MCF 10A (cell line): ENCODE measurements at regions not wholly inside any gene's neighbourhood (a gene's known extent, or its start where the extent isn't known, plus 50 kb on each side); places are given as distances from the start of the nearest gene placed in this dataset.
A peak's percentile ranks its signal among the peaks of the same experiment; 100 is the strongest.

ENCODE experiments used
- BruUV-seq: library from RNA; stranded (reverse); fragments of 400-500 nt; replicated peaks from 2 replicates; lab custom pipeline; 2021; lab: Mats Ljungman, UMichigan
- CTCF ChIA-PET: fragments of 300-600 bp; sonication (Branson Sonifier 250); formaldehyde crosslinking; extraction: SDS; loops from one replicate; lab custom pipeline; 2021; ENCODE audit warnings: antibody characterized with exemption, inconsistent platforms; lab: Yijun Ruan, JAX
- POLR2A ChIA-PET: fragments of 300-600, 350-650 bp; sonication (Branson Sonifier 250); formaldehyde crosslinking; extraction: SDS; loops from one replicate; lab custom pipeline; 2020; ENCODE audit warnings: antibody characterized with exemption, inconsistent platforms; lab: Yijun Ruan, JAX
- DNase-seq: peaks from one replicate; pipeline ENCODE4 v3.0.0-alpha.2; 2018; ENCODE audit not compliant: unreplicated experiment
- H3K27ac Mint-ChIP-seq: one replicate; pipeline ENCODE4 v1.8.0; 2022; ENCODE audit warnings: mild to moderate bottlenecking, low read depth, mixed read lengths; ENCODE audit not compliant: unreplicated experiment
- H3K27me3 Mint-ChIP-seq: one replicate; pipeline ENCODE4 v1.8.0; 2022; ENCODE audit warnings: mixed read lengths; ENCODE audit not compliant: insufficient read depth, unreplicated experiment
- H3K36me3 Mint-ChIP-seq: one replicate; pipeline ENCODE4 v1.8.0; 2022; ENCODE audit warnings: mild to moderate bottlenecking, moderate library complexity, mixed read lengths; ENCODE audit not compliant: insufficient read depth, unreplicated experiment
- H3K4me1 Mint-ChIP-seq: one replicate; pipeline ENCODE4 v1.8.0; 2022; ENCODE audit warnings: mixed read lengths; ENCODE audit not compliant: insufficient read depth, unreplicated experiment
- H3K4me3 Mint-ChIP-seq: one replicate; pipeline ENCODE4 v1.8.0; 2022; ENCODE audit warnings: mild to moderate bottlenecking, moderate library complexity, mixed read lengths; ENCODE audit not compliant: unreplicated experiment
- H3K9me3 Mint-ChIP-seq: one replicate; pipeline ENCODE4 v1.8.0; 2022; ENCODE audit warnings: mixed read lengths; ENCODE audit not compliant: unreplicated experiment
- intact Hi-C: fragments of 100-400 bp; cut with micrococcal nuclease; formaldehyde crosslinking; loops from 2 replicates; pipeline ENCODE4 v1.14.1; 2022
- TF ChIP-seq, protein P1 (sequence below): fragments of 200-600 bp; IDR thresholded peaks from one replicate; pipeline ENCODE4 v1.8.0; 2022; ENCODE audit warnings: antibody characterized with exemption, mild to moderate bottlenecking; ENCODE audit not compliant: unreplicated experiment

DNA sequence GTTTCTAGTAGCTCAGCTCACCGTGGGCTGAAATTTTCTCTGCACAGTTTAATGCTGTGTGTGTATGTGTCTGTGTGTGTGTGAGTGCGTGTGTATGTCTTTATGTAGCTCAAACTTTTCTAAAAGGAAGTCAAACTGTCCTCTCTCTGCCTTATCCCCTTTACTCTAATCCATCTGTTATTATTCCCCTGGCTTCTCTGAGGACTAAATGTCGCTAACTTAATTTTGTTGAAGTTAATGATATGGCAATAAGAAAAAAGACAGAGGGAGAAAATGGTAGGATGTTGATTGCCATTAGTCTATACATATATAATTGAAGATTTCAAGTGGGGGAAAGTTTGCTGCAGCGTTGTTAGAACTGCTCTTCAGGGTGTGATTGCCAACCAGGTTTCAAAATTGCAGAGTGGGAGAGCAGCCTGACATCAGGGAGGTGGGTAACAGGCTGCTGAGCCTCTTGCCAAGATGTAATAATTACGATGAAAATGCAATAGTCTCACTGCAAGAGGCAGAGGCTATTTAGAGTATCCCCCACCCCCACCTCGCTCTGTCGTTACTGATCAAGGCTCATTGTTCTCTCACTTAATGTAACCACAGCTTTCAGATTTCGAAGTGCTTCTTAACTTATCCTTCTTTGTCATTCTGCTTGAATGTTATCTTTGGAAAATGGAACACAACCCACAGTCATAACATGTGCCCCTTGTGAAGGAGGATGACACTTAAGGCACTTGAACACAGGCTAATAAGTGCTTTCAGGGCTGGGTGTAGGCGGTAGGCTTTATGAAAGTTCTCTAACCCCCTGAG is 559.0 kb upstream of the PLXNA2 start:
- DNase-seq, result no peak
- ChIA-PET POLR2A (interaction anchor here (0.6 to 0.8 kb wide), 2 partner anchors 68 to 82 kb away, joined by 3 to 4 read pairs; no protein-coding TSS in a partner anchor), CTCF (interaction anchor here (0.6 to 1.5 kb wide), 4 partner anchors 10 to 932 kb away, joined by 3 to 4 read pairs (median 4); no protein-coding TSS in a partner anchor)
- TF ChIP-seq, protein P1, sequence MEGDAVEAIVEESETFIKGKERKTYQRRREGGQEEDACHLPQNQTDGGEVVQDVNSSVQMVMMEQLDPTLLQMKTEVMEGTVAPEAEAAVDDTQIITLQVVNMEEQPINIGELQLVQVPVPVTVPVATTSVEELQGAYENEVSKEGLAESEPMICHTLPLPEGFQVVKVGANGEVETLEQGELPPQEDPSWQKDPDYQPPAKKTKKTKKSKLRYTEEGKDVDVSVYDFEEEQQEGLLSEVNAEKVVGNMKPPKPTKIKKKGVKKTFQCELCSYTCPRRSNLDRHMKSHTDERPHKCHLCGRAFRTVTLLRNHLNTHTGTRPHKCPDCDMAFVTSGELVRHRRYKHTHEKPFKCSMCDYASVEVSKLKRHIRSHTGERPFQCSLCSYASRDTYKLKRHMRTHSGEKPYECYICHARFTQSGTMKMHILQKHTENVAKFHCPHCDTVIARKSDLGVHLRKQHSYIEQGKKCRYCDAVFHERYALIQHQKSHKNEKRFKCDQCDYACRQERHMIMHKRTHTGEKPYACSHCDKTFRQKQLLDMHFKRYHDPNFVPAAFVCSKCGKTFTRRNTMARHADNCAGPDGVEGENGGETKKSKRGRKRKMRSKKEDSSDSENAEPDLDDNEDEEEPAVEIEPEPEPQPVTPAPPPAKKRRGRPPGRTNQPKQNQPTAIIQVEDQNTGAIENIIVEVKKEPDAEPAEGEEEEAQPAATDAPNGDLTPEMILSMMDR, result no peak
- H3K27ac Mint-ChIP-seq, result no peak overlapping the region
- intact Hi-C loops, result loop anchor here (10.0 kb wide), 1 partner anchor 278 kb away; no protein-coding TSS in a partner anchor
- no peaks in the 10 kb centered on the region for H3K36me3 Mint-ChIP-seq
- H3K4me3 Mint-ChIP-seq, result no peak overlapping the region
- no TSS peak for BruUV-seq
- H3K9me3 Mint-ChIP-seq, result no peaks in the 10 kb centered on the region
- H3K27me3 Mint-ChIP-seq, result no peaks in the 10 kb centered on the region
- H3K4me1 Mint-ChIP-seq, result peaks cover 24% of the 10 kb centered on the region

GRCh38 chr1:208807446-208808127 is 563.4 kb upstream of the PLXNA2 start:
- no peaks in the 10 kb centered on the region for H3K27me3 Mint-ChIP-seq
- ChIA-PET CTCF (interaction anchor here (0.5 to 1.9 kb wide), 11 partner anchors 11 to 441 kb away, joined by 3 to 9 read pairs (median 5); no protein-coding TSS in a partner anchor), POLR2A (interaction anchor here (0.6 to 3.7 kb wide), 36 partner anchors 12 to 759 kb away, joined by 3 to 37 read pairs (median 4); partner anchors contain the start of gene PLXNA2)
- BruUV-seq, result TSS peak; percentile 73
- H3K4me1 Mint-ChIP-seq, result peaks cover 37% of the 10 kb centered on the region
- intact Hi-C loops, result loop anchor here (1.0 to 10.0 kb wide), 7 partner anchors 110 to 547 kb away; no protein-coding TSS in a partner anchor
- TF ChIP-seq, protein P1, result no peak
- DNase-seq, result peak; percentile 96
- H3K9me3 Mint-ChIP-seq, result no peaks in the 10 kb centered on the region
- no peak overlapping the region for H3K4me3 Mint-ChIP-seq
- peak overlapping the region; percentile 91 for H3K27ac Mint-ChIP-seq
- H3K36me3 Mint-ChIP-seq, result no peaks in the 10 kb centered on the region

DNA sequence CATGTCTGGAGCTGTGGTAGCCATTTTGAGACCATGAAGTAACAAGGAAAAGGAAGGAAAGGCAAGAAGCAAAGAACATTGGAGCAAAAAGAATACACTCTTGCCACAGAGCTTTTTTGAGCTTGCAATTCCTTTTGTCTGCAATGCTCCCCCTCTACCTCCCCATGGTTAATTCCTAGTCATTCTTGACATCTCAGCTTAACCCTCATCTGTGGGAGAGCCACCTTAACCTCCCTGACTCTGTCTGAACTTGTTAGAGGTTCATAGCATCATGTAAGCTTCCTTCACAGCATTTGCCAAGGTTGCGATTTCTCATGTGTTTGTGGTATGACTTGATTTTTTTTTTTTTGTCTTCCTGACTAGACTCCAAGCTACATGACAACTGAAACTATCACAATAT is 564.1 kb upstream of the PLXNA2 start:
- H3K36me3 Mint-ChIP-seq, result no peaks in the 10 kb centered on the region
- TF ChIP-seq, protein P1, result no peak
- peak; percentile 89 for DNase-seq
- POLR2A ChIA-PET, result interaction anchor here (0.6 to 3.7 kb wide), 35 partner anchors 9 to 758 kb away, joined by 3 to 37 read pairs (median 5); partner anchors contain the start of gene PLXNA2
- intact Hi-C loops, result loop anchor here (5.0 to 10.0 kb wide), 3 partner anchors 109 to 284 kb away; no protein-coding TSS in a partner anchor
- peaks cover 37% of the 10 kb centered on the region for H3K4me1 Mint-ChIP-seq
- CTCF ChIA-PET, result interaction anchor here (0.5 to 1.9 kb wide), 17 partner anchors 9 to 564 kb away, joined by 3 to 9 read pairs (median 4); partner anchors contain the start of gene PLXNA2
- peak overlapping the region; percentile 91 for H3K27ac Mint-ChIP-seq
- no peaks in the 10 kb centered on the region for H3K9me3 Mint-ChIP-seq
- H3K4me3 Mint-ChIP-seq, result no peak overlapping the region
- H3K27me3 Mint-ChIP-seq, result no peaks in the 10 kb centered on the region
- BruUV-seq, result no TSS peak
